HEK293 (cell line): ENCODE measurements at regions not wholly inside any gene's neighbourhood (a gene's known extent, or its start where the extent isn't known, plus 50 kb on each side); places are given as distances from the start of the nearest gene placed in this dataset.

Source experiments
- CTCF ChIA-PET: fragments of 350-600 bp; formaldehyde crosslinking; extraction: SDS; loops from one replicate; lab custom pipeline; 2021; ENCODE audit warnings: antibody characterized with exemption; lab: Yijun Ruan, JAX
- POLR2A ChIA-PET: fragments of 300-600 bp; formaldehyde crosslinking; extraction: SDS; loops from one replicate; lab custom pipeline; 2020; ENCODE audit warnings: antibody characterized with exemption, inconsistent platforms; lab: Yijun Ruan, JAX
- H3K27ac ChIP-seq: fragments of 200-500 bp; sonication (Bioruptor generic); 2 replicates; pipeline ENCODE4 v1.5.1; 2014; ENCODE audit warnings: low read depth, low read length, control low read depth, inconsistent platforms; ENCODE audit errors: extremely low read depth
- H3K36me3 ChIP-seq, 2 experiments: fragments of 200-500 bp in 1 of 2; sonication (Bioruptor generic) in 1 of 2; 1 replicate in 1 of 2; 2 replicates in 1 of 2; pipeline ENCODE4 v1.5.1; 2014 to 2017; ENCODE audit warnings: inconsistent platforms in 2 of 2, low read length in 2 of 2; ENCODE audit not compliant: control insufficient read depth in 2 of 2, insufficient read depth in 1 of 2
- H3K4me1 ChIP-seq: fragments of 200-500 bp; sonication (Bioruptor generic); 2 replicates; pipeline ENCODE4 v1.5.1; 2014; ENCODE audit warnings: mild to moderate bottlenecking, low read length, inconsistent platforms; ENCODE audit not compliant: control insufficient read depth, insufficient read depth
- H3K4me3 ChIP-seq: 2 replicates; pipeline ENCODE4 v1.5.1; 2011; ENCODE audit warnings: low read depth, mild to moderate bottlenecking, control low read depth, low read length, moderate library complexity
- H3K9me3 ChIP-seq: fragments of 200-500 bp; sonication (Bioruptor generic); 2 replicates; pipeline ENCODE4 v1.5.1; 2014; ENCODE audit warnings: low read depth, low read length, inconsistent platforms; ENCODE audit not compliant: control insufficient read depth, insufficient read depth
- IKZF3 ChIP-seq: fragments of 450-650 bp; IDR thresholded peaks from 2 replicates; pipeline ENCODE4 v1.5.0; 2018; ENCODE audit warnings: missing biosample characterization, mild to moderate bottlenecking, missing genetic modification characterization, moderate library complexity
- KLF16 ChIP-seq: fragments of 450-650 bp; formaldehyde crosslinking; IDR thresholded peaks from 2 replicates; pipeline ENCODE4 v1.5.1; 2017; ENCODE audit warnings: missing biosample characterization, missing genetic modification characterization
- PRDM2 ChIP-seq: fragments of 450-650 bp; formaldehyde crosslinking; IDR thresholded peaks from 2 replicates; pipeline ENCODE4 v1.5.1; 2016; ENCODE audit warnings: missing biosample characterization, missing genetic modification characterization, borderline replicate concordance
- REST ChIP-seq: fragments of 450-650 bp; formaldehyde crosslinking; IDR thresholded peaks from 2 replicates; pipeline ENCODE4 v1.5.1; 2016; ENCODE audit warnings: missing biosample characterization, missing genetic modification characterization
- SP2 ChIP-seq: fragments of 450-650 bp; formaldehyde crosslinking; IDR thresholded peaks from 2 replicates; pipeline ENCODE4 v1.5.1; 2016; ENCODE audit warnings: missing biosample characterization, missing genetic modification characterization
- ZBTB21 ChIP-seq: fragments of 450-650 bp; formaldehyde crosslinking; IDR thresholded peaks from 2 replicates; pipeline ENCODE4 v1.5.1; 2017; ENCODE audit warnings: missing biosample characterization, missing genetic modification characterization
- ZBTB26 ChIP-seq: fragments of 450-650 bp; formaldehyde crosslinking; optimal IDR thresholded peaks from 2 replicates; pipeline ENCODE3; 2016; ENCODE audit warnings: missing biosample characterization, mild to moderate bottlenecking, missing genetic modification characterization
- ZFHX2 ChIP-seq: fragments of 450-650 bp; formaldehyde crosslinking; conservative IDR thresholded peaks from 2 replicates; pipeline ENCODE4 v1.5.1; 2016; ENCODE audit warnings: missing biosample characterization, missing genetic modification characterization
- ZNF175 ChIP-seq: fragments of 450-650 bp; formaldehyde crosslinking; IDR thresholded peaks from 2 replicates; pipeline ENCODE4 v1.5.1; 2016; ENCODE audit warnings: missing biosample characterization, missing genetic modification characterization
- ZNF19 ChIP-seq: fragments of 450-650 bp; formaldehyde crosslinking; IDR thresholded peaks from 2 replicates; pipeline ENCODE4; 2016; ENCODE audit warnings: missing biosample characterization, missing genetic modification characterization, low read depth
- ZNF280D ChIP-seq: fragments of 450-650 bp; formaldehyde crosslinking; IDR thresholded peaks from 2 replicates; pipeline ENCODE4 v1.5.1; 2016; ENCODE audit warnings: missing biosample characterization, missing genetic modification characterization
- ZNF292 ChIP-seq: fragments of 450-650 bp; formaldehyde crosslinking; IDR thresholded peaks from 2 replicates; pipeline ENCODE4 v1.5.1; 2016; ENCODE audit warnings: low read depth, missing biosample characterization, missing genetic modification characterization, borderline replicate concordance
- ZNF311 ChIP-seq: fragments of 450-650 bp; formaldehyde crosslinking; IDR thresholded peaks from 2 replicates; pipeline ENCODE4 v1.5.1; 2017; ENCODE audit warnings: missing biosample characterization, missing genetic modification characterization, borderline replicate concordance
- ZNF366 ChIP-seq: fragments of 450-650 bp; formaldehyde crosslinking; conservative IDR thresholded peaks from 2 replicates; pipeline ENCODE4 v1.5.1; 2016; ENCODE audit warnings: missing biosample characterization, missing genetic modification characterization
- ZNF473 ChIP-seq: fragments of 450-650 bp; formaldehyde crosslinking; IDR thresholded peaks from 2 replicates; pipeline ENCODE4 v1.5.1; 2017; ENCODE audit warnings: missing biosample characterization, missing genetic modification characterization
- ZNF548 ChIP-seq: fragments of 450-650 bp; formaldehyde crosslinking; IDR thresholded peaks from 2 replicates; pipeline ENCODE4 v1.5.1; 2016; ENCODE audit warnings: missing biosample characterization, missing genetic modification characterization
- ZNF580 ChIP-seq: fragments of 450-650 bp; formaldehyde crosslinking; IDR thresholded peaks from 2 replicates; pipeline ENCODE4 v1.5.1; 2016; ENCODE audit warnings: missing biosample characterization, missing genetic modification characterization
- ZNF585B ChIP-seq: fragments of 450-650 bp; formaldehyde crosslinking; IDR thresholded peaks from 2 replicates; pipeline ENCODE4 v1.5.1; 2016; ENCODE audit warnings: missing biosample characterization, missing genetic modification characterization
- ZNF596 ChIP-seq: fragments of 450-650 bp; IDR thresholded peaks from 2 replicates; pipeline ENCODE4 v1.5.0; 2018; ENCODE audit warnings: missing biosample characterization, mild to moderate bottlenecking, missing genetic modification characterization, moderate library complexity
- ZNF629 ChIP-seq: fragments of 450-650 bp; formaldehyde crosslinking; IDR thresholded peaks from 2 replicates; pipeline ENCODE4 v1.5.1; 2017; ENCODE audit warnings: missing biosample characterization, missing genetic modification characterization
- ZNF830 ChIP-seq: fragments of 450-650 bp; IDR thresholded peaks from 2 replicates; pipeline ENCODE4 v1.5.0; 2018; ENCODE audit warnings: missing biosample characterization, missing genetic modification characterization, low read depth, mild to moderate bottlenecking, moderate library complexity

GRCh38 chr18:73482901-73483300 lies 615.1 kb upstream of the NETO1 start (continued):
- TF ChIP-seq ZNF19 (no peak), SP2 (no peak), ZFHX2 (tag by site-specific recombination) (no peak), ZNF175 (no peak), ZNF548 (tag by site-specific recombination) (no peak)
- TF ChIP-seq, all 188 proteins: peak for 0

- no peak for TF ChIP-seq IKZF3 (tag by site-specific recombination)
- TF ChIP-seq ZBTB26 (tag by site-specific recombination): no peak
- TF ChIP-seq ZNF473: no peak
- no peak for TF ChIP-seq ZNF580
- no peak for TF ChIP-seq ZNF596
- Histone ChIP-seq H3K27ac (no peak overlapping the region), H3K4me3 (no peak overlapping the region), H3K36me3 (no peaks in the 10 kb centered on the region), H3K4me1 (no peaks in the 10 kb centered on the region), H3K9me3 (no peaks in the 10 kb centered on the region)
- ChIA-PET POLR2A (no interaction called here), CTCF (interaction anchor here (0.5 kb wide), 1 partner anchor 382 kb away, joined by 3 read pairs; no protein-coding TSS in a partner anchor)
Observed at GRCh38 chr18:73479477-73479876, 611.7 kb upstream of the NETO1 start.

GRCh38 chr18:73478191-73478590 lies 610.4 kb upstream of the NETO1 start:
- POLR2A ChIA-PET: no interaction called here
- no peak overlapping the region for H3K4me3 ChIP-seq
- H3K27ac ChIP-seq: no peak overlapping the region
- no peaks in the 10 kb centered on the region for H3K36me3 ChIP-seq
- H3K4me1 ChIP-seq: no peaks in the 10 kb centered on the region
- H3K9me3 ChIP-seq: no peaks in the 10 kb centered on the region
- CTCF ChIA-PET: no interaction called here
- TF ChIP-seq ZNF585B (tag by site-specific recombination): no peak
- no peak for TF ChIP-seq ZNF366
- no peak for TF ChIP-seq PRDM2 (tag by site-specific recombination)
- no peak for TF ChIP-seq ZNF311 (tag by site-specific recombination)
- no peak for TF ChIP-seq ZNF830 (tag by site-specific recombination)
- no peak for TF ChIP-seq ZNF280D (tag by site-specific recombination)
- no peak for TF ChIP-seq ZBTB21 (tag by site-specific recombination)
- no peak for TF ChIP-seq ZNF629 (tag by site-specific recombination)
- TF ChIP-seq KLF16 (tag by site-specific recombination): no peak
- TF ChIP-seq REST: no peak
- no peak for TF ChIP-seq ZNF292 (tag by site-specific recombination)
